ENCODE measurements at regions not wholly inside any gene's neighbourhood (a gene's known extent, or its start where the extent isn't known, plus 50 kb on each side); places are given as distances from the start of the nearest gene placed in this dataset.

DNA sequence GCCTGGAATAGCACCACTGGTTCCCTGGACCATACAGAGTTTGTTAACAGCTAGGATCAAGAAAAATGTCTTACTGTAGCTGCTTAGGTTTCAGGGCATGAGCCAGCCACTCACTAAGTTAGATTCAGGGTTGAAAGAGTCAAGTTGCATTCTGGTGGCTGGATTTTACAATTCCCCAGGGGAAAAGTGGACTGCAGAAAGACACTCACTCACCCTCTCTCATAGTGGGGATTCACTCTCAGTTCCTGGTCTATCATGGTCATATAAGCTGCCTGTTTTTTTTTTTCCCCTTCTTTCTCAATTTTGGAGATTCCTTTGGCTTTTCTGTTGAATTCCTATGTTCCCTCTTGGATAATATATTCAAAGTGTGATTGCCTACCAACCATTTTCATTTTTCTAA lies 744.2 kb upstream of the GRIA3 start:
- DNase-seq, result no peak

- no peak for DNase-seq
These were observed 743.2 kb upstream of the GRIA3 start for GRCh38 chrX:122440832-122441231.

- DNase-seq, result no peak
These were observed 742.6 kb upstream of the GRIA3 start for GRCh38 chrX:122441451-122441850.

DNA sequence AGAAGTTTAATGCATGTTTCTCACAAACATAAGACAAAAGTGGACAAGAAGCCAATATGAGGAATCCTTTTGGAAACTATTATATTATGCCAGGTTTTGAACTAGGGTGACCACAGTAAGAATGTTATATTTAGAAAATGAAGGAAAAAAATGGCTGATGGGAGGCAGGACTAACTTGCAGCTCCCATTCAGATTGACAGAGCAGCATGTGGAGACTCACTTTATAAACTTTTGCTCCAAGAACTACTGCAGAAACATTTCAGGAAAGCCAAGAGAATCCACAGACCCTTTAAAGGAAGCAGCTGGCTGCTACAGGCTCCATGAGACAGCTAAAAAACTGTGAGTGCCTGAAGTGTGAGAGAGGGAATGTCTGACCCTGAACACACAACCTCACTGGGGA lies 738.6 kb upstream of the GRIA3 start:
- DNase-seq, result no peak

DNA sequence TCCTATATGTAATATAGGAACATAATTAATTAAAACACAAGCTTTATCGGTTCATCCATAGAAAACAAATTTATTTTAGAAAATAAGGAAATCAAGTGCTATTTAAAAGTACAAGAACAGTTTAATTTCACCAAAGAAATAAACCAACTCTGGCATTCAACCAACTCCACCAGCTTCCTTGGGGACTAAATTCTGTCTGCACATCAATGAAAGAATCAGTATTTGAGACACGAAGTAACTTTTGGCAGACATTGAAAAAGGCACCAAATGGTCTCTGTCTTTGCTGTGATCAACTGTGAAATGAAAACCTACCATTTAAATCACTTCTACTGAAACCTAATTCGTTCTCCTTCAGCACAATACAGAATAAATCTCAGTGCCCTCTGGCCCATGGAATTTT lies 719.7 kb upstream of the GRIA3 start:
- DNase-seq, result no peak

GRCh38 chrX:122475306-122475705 lies 708.8 kb upstream of the GRIA3 start:
- DNase-seq, result no peak

DNA sequence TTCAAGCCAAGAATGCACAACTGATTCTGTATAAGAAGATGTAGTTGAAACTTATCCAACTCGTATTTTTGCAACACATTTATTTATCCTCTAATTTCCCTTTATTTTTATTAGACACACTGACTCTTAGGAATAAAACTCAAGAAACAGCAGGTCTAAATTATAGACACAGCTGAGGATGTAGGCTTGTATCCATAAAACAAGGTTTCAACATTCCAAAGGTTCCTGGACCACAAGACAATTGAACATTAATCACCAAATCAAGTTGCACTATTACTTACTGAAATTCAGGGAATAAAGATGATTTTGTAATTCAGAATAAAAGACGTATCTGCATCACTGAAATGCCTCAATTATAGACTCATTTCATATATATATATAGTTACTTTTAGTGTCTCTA lies 683.5 kb upstream of the GRIA3 start:
- DNase-seq, result no peak

- no peak for DNase-seq
These were observed 682.4 kb upstream of the GRIA3 start for GRCh38 chrX:122501652-122502051.

GRCh38 chrX:122504026-122504425 lies 680.1 kb upstream of the GRIA3 start:
- DNase-seq, result no peak

- no peak for DNase-seq
These were observed 671.5 kb upstream of the GRIA3 start for GRCh38 chrX:122512561-122513072.

GRCh38 chrX:122517786-122518185 lies 666.3 kb upstream of the GRIA3 start:
- no peak for DNase-seq

DNA sequence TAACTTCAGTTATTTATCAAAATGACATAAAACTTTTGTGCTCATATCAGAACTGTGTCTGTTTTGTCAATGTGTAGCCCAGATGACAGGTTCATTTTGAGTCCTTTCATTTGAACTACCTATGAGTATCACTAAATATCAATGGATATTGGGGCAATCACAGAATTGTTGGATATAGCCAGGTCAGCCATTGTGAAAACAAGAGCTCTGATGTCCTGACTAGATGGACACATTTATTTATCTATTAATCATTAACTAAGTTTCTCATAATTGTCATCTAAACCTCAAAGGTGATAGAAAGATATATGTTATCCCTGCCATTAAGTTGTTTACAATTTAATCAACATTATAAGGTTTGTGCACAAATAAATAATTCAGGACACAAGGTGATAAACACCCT lies 638.3 kb upstream of the GRIA3 start:
- no peak for DNase-seq

GRCh38 chrX:122546269-122546668 lies 637.8 kb upstream of the GRIA3 start:
- no peak for DNase-seq

GRCh38 chrX:122552286-122552800 lies 631.7 kb upstream of the GRIA3 start:
- no peak for DNase-seq

GRCh38 chrX:122555925-122556324 lies 628.2 kb upstream of the GRIA3 start:
- no peak for DNase-seq

DNA sequence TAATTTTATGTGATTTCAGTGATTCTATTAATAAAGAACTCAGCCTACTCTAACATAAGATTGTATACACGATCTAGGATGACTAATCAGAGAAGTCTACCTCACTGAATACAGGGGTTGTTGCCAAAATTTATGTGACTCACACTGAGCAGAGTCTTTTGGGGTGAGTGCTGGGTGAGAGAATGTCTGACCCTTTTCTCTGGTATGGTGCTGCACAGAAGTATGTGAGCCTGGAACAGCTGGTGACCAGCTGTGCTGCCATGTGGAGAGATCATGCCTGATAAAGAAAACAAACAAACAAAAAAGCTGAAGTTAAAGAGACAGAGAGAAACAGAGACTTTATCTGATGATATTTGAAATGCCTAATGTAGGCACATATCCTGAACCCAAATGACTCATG lies 618.1 kb upstream of the GRIA3 start:
- DNase-seq, result no peak

DNA sequence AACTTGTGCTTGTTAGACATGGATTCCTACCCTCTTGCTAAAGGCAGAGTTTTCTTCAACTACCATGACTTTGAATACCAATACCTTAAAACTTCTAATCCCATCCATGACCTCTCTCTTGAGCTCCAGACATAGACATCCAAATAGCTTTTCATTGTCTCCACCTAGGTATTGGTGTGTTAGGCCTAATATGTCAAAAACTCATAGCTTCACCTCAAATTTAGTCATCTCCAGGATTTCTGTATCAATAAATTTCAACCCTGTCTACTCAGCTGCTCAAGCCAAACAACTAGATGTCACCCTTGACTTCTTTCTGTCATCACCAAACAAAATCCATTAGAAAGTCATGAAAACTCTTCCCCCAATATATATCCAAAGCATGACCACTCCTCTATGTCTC lies 617.7 kb upstream of the GRIA3 start:
- no peak for DNase-seq

DNA sequence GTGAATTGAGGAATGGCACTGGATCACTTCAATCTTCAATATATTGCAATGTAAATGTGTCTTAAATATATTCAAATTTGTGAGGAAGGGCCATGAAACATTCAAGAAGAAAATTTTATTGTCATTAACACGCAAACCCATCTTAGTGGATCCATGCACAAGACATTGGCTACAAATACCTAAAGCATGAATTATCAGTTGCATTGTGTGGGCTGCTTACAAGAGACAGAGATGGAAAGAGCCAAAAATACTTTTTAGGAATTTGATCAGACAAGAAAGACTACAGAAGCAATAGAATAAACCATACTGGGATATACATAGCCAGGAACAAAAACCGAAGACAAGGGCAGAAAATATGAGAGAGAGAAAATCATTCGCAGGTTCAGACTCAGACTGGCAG lies 616.2 kb upstream of the GRIA3 start:
- DNase-seq, result no peak

DNA sequence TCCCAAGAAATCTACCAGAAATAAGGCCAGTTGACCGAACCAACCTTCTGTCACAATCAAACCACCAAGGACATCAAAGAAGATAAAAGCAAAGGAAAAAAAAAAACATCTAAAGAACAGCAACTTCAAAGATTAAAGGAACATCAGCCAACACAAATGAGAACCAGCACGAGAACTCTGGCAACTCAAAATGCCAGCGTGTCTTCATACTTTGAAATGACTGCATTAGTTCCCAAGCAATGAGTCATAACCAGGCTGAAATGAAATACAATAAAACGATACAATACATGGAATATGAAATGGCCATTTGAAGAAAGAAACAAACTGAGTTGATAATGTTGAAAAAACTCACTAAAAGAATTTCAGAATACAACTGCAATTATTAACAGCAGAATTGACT lies 611.6 kb upstream of the GRIA3 start:
- no peak for DNase-seq

GRCh38 chrX:122579036-122579435 lies 605.0 kb upstream of the GRIA3 start:
- DNase-seq, result no peak

DNA sequence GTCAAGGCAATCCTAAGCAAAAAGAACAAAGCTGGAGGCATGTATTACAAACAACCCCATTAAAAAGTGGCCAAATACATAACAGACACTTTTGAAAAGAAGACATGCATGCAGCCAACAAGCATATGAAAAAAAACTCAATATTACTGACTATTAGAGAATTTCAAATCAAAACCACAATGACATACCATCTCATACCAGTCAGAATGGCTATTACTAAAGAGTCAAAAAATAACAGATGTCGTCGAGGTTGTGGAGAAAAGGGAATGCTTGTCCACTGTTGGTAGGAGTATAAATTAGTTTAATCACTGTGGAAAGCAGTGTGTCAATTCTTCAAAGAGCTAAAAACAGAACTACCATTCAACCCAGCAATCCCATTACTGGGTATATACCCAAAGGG lies 604.6 kb upstream of the GRIA3 start:
- DNase-seq, result no peak

DNA sequence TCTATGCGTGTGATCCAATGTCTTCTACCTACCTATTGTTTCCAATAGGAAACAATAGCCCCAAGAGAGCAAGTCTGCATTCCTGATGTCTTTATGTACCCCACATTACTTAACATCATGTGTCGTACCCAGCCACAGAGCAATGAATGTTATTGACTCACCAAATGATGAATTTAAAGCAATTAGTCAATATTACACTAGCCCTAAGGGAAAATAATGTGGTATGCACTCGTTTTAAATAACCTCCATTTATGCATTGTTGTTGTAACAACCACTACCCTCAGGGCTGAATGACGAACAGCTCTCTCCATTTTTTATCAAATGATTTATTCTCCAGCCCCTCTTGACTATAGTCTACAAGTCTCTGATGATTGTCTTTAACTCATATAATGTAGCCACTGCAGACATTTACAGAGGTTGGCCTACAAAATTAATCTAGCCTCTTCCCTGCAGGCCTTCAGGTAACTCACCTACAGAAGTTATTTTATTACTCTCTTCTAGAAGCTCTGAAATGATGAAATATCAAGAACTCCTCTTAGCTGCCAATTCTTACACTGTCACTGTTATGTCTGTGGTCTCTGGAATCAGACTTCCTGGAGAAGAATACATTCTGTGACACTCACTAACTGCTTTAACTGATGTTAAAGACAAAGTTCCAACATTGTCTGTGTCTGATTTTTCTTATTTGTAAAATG lies 601.7 kb upstream of the GRIA3 start:
- no peak for DNase-seq

GRCh38 chrX:122582975-122583305 lies 601.1 kb upstream of the GRIA3 start:
- no peak for DNase-seq

DNA sequence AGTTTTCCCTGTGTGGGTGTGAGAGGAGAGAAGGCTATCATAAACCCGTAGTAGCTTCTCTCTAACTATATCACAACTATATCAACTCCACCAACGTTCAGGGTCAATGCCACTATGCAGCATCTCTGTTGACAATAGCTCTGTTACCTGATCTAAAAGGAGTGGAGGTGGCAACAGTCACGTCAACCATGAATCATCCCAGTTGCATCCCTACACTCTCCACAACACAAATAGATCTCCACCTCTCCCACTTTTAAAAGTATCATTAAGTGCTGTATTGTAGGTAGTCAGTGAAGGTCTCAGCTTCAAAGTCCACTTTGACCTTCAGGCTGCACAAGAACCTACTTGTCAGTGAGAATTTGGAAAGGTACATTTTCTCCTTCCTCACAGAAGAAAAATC lies 600.5 kb upstream of the GRIA3 start:
- DNase-seq, result no peak

- DNase-seq, result no peak
These were observed 599.1 kb upstream of the GRIA3 start for GRCh38 chrX:122584981-122585380.
